ENCODE measurements at regions not wholly inside any gene's neighbourhood (a gene's known extent, or its start where the extent isn't known, plus 50 kb on each side); places are given as distances from the start of the nearest gene placed in this dataset.
"Not testable (repeated sequence)": the region's sequence is repeated elsewhere in the genome, so short reads cannot be mapped to it uniquely, and the experiment has no call there.

DNA sequence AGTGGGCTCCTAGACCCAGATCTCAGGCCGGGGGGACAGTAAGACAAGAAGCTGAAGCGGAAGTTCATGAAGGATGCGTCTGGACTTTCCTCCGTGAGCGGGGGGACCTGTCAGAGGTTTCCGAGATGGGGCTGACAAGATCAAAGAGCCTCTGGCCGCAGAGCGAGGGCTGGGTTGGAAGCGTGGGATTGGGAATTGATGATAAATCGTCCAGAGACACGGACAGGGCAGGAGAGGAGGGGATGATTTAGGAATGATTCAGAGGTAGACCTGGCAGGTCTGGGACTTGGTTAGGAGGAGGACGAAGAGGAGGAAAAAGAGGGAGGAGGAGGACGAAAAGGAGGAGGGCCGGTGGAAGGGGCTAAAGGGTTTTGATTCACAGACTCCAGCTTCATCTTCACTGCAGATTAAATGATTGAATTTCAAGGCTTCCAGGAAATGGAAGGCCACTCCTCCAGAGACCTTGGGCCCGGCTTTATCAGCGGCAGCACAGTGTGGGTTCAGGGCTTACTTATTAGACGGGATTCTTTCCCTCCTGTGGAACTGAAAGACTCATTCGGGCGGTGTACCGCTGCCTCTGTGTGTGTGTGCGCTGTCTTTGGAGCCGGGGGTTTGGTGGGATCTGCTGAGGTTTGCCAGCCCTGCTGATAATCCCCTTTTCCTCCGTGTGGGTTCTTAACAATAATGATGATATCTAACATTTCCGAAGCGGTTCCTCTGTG is 85.7 kb upstream of the SLC45A1 start:
- DNase-seq (ENCODE audit: low spot score), result no peak
- TF ChIP-seq, protein P1, sequence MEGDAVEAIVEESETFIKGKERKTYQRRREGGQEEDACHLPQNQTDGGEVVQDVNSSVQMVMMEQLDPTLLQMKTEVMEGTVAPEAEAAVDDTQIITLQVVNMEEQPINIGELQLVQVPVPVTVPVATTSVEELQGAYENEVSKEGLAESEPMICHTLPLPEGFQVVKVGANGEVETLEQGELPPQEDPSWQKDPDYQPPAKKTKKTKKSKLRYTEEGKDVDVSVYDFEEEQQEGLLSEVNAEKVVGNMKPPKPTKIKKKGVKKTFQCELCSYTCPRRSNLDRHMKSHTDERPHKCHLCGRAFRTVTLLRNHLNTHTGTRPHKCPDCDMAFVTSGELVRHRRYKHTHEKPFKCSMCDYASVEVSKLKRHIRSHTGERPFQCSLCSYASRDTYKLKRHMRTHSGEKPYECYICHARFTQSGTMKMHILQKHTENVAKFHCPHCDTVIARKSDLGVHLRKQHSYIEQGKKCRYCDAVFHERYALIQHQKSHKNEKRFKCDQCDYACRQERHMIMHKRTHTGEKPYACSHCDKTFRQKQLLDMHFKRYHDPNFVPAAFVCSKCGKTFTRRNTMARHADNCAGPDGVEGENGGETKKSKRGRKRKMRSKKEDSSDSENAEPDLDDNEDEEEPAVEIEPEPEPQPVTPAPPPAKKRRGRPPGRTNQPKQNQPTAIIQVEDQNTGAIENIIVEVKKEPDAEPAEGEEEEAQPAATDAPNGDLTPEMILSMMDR (IDR thresholded peaks at IDR 0.05; ENCODE audit: borderline replicate concordance, control extremely low read depth, extremely low read depth, insufficient read depth, missing control alignments), result no peak
- in situ Hi-C loops (cut with MboI; ENCODE audit: low sequenced_read_pairs, unreplicated experiment), result no loop called here

DNA sequence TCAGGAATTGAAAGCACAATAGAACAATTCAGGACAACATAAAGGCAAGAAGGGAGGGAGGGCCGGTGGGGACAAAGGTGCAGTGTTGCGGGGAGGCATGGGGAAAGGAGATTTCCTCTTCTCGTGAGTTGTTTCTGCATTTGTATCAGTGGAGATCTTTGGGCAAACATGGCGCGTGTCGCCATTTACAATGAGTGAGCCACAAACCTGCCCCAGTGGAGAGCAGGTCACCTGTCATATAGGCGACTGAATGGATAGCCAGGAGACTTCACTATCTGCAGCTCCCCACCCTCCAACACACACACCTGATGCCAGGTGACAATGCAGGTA is 87.7 kb upstream of the SLC45A1 start:
- in situ Hi-C loops (cut with MboI; ENCODE audit: low sequenced_read_pairs, unreplicated experiment), result no loop called here
- TF ChIP-seq, protein P1 (IDR thresholded peaks at IDR 0.05; ENCODE audit: borderline replicate concordance, control extremely low read depth, extremely low read depth, insufficient read depth, missing control alignments), result no peak
- no peak for DNase-seq (ENCODE audit: low spot score)

DNA sequence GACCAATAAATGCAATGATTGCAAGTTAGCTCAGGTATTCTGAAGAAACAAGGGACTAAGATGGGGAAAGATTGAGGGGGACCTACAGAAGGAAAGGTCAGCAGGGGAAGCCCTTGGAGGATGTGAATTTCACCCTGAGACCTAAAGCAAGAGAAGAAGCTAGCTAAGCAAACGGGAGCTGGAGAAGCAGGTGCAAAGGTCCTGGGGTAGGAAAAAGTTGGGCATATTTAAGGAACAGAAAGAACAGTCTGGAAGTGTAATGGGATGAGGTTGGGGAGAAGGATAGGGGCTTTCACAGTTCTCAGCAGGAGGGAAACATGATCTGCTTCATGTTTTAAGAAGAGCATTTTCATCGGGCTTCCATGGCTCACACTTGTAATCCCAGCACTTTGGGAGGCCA is 89.7 kb upstream of the SLC45A1 start:
- DNase-seq (ENCODE audit: low spot score), result no peak
- TF ChIP-seq, protein P1 (IDR thresholded peaks at IDR 0.05; ENCODE audit: borderline replicate concordance, control extremely low read depth, extremely low read depth, insufficient read depth, missing control alignments), result no peak
- in situ Hi-C loops (cut with MboI; ENCODE audit: low sequenced_read_pairs, unreplicated experiment), result no loop called here

DNA sequence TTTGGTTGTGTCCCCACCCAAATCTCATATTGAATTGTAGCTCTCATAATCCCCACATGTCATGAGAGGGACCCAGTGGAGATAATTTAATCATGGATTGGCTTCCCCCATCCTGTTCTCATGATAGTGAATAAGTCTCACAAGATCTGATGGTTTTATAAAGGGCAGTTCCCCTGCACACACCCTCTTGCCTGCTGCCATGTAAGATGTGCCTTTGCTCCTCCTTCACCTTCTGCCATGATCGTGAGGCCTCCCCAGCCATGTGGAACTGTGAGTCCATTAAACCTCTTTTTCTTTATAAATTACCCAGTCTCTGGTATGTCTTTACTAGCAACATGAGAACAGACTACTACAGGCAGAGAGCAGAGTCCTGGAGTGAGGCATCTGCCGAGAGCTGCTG is 90.2 kb upstream of the SLC45A1 start:
- in situ Hi-C loops (cut with MboI; ENCODE audit: low sequenced_read_pairs, unreplicated experiment), result not testable (repeated sequence)

DNA sequence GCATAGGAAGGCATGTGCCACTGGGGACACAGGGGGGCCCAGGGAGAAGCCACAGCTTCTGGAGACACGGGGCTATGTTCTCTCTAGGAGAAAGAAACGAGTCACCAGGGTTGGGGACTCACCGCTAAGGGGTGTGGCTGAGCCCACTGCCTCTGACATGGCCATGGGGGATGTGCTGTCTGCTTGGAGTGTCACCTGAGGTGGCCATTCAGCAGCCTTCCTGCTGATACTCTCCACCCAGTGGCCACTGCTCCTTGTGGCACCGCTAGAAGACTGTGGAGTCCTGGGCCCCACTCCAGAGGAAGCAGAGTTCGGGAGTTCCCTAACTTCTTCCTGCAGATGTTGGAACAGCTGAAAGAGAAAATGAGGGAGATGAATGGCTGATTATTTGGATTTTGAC is 91.2 kb upstream of the SLC45A1 start:
- TF ChIP-seq, protein P1 (IDR thresholded peaks at IDR 0.05; ENCODE audit: borderline replicate concordance, control extremely low read depth, extremely low read depth, insufficient read depth, missing control alignments), result no peak
- in situ Hi-C loops (cut with MboI; ENCODE audit: low sequenced_read_pairs, unreplicated experiment), result no loop called here
- no peak for DNase-seq (ENCODE audit: low spot score)

More for the DNA sequence above, 90.2 kb upstream of the SLC45A1 start:
- not testable (repeated sequence) for DNase-seq (ENCODE audit: low spot score)

DNA sequence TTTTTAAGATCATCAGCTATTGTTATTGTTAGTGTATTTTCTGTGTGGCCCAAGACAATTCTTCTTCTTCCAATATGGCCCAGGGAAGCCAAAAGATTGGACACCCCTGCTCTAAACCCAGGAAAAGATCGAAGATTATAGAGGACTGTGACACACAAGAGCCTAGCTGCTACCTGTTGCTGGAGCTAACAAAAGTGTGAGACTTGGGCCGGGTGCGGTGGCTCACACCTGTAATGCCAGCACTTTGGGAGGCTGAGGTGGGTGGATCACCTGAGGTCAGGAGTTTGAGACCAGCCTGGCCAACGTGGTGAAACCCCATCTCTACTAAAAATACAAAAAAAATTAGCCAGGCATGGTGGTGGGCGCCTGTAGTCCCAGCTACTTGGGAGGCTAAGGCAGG is 91.9 kb upstream of the SLC45A1 start:
- in situ Hi-C loops (cut with MboI; ENCODE audit: low sequenced_read_pairs, unreplicated experiment); DNase-seq (ENCODE audit: low spot score): not testable (repeated sequence)

DNA sequence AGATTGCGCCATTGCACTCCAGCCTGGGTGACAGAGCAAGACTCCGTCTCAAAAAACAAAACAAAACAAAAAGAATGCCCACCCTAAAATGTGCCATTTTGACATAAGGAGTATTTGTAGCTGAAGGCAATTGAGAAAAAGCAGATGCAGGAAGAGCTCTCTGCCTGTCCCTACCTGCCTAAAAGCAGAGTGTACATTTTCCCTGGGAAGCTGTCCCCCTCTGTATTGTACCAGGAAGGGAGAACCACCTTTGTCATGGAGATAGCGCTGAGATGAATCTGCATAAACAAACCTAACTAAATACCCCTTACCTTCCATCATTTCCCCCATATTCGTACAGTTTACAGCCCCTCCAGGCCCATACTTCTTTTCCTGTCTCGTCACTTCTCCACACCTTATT is 94.4 kb upstream of the SLC45A1 start:
- TF ChIP-seq, protein P1 (IDR thresholded peaks at IDR 0.05; ENCODE audit: borderline replicate concordance, control extremely low read depth, extremely low read depth, insufficient read depth, missing control alignments), result no peak
- DNase-seq (ENCODE audit: low spot score), result no peak
- in situ Hi-C loops (cut with MboI; ENCODE audit: low sequenced_read_pairs, unreplicated experiment), result no loop called here

DNA sequence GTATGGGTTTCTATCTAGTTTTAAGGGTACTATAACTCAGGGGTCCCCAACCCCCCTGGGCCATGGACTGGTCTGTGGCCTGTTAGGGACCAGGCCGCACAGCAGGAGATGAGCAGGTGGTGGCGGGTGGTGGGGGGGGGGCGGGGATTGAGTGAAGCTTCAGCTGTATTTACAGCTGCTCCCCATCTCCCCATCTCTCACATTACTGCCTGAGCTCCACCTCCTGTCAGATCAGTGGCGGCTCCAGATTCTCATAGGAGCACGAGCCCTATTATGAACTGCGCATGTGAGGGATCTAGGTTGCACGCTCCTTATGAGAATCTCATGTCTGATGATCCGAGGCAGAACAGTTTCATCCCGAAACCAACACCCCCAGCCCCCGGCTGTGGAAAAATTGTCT is 95.1 kb upstream of the SLC45A1 start:
- TF ChIP-seq, protein P1 (IDR thresholded peaks at IDR 0.05; ENCODE audit: borderline replicate concordance, control extremely low read depth, extremely low read depth, insufficient read depth, missing control alignments), result no peak
- DNase-seq (ENCODE audit: low spot score), result no peak
- in situ Hi-C loops (cut with MboI; ENCODE audit: low sequenced_read_pairs, unreplicated experiment), result no loop called here
